Breast epithelium (tissue), 3 donors: ENCODE measurements at regions not wholly inside any gene's neighbourhood (a gene's known extent, or its start where the extent isn't known, plus 50 kb on each side); places are given as distances from the start of the nearest gene placed in this dataset.

ENCODE experiments used
- POLR2A ChIP-seq: fragments of 450-650 bp; IDR thresholded peaks from one replicate; pipeline ENCODE4 v1.6.1; 2016; ENCODE audit warnings: antibody characterized with exemption, mild to moderate bottlenecking, moderate library complexity
- TF ChIP-seq, protein P1 (sequence below), 3 donors: fragments of 450-650 bp; IDR thresholded peaks; one replicate each; pipeline ENCODE4 v1.5.1; 2016 to 2017; ENCODE audit warnings: antibody characterized with exemption in 3 of 3, mild to moderate bottlenecking in 3 of 3, moderate library complexity in 3 of 3

DNA sequence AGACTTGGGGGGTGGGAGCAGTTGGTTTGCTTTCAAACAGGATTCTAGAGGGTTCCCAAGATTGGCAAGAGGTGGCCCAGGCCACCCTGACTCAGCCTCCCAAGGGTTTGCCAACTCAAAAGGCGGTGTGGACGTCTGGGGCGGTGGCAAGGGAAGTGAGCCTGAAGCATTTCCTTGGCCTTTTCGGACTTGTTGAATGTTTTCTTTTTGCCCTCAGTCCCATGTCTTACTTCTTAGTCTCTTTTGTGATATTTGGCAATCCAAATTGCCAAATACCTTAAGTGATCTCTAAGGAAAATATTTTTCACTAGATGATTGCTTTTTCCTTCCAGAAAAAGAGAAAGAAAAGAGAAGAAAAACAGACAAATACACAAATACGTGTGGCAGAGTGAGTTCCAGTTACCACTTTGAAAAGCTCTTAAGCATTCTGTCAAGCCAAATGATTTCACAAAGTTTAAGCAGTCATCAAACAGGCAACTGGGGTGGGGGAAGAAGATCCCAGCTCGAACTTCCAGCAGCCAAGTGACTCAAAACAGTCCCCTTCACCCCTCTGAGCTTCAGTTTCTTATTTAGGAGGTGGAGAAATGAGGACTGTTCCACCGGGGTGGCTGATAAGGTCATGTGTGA lies 374.6 kb upstream of the USP24 start:
- TF ChIP-seq POLR2A, result no peak
- TF ChIP-seq, protein P1, sequence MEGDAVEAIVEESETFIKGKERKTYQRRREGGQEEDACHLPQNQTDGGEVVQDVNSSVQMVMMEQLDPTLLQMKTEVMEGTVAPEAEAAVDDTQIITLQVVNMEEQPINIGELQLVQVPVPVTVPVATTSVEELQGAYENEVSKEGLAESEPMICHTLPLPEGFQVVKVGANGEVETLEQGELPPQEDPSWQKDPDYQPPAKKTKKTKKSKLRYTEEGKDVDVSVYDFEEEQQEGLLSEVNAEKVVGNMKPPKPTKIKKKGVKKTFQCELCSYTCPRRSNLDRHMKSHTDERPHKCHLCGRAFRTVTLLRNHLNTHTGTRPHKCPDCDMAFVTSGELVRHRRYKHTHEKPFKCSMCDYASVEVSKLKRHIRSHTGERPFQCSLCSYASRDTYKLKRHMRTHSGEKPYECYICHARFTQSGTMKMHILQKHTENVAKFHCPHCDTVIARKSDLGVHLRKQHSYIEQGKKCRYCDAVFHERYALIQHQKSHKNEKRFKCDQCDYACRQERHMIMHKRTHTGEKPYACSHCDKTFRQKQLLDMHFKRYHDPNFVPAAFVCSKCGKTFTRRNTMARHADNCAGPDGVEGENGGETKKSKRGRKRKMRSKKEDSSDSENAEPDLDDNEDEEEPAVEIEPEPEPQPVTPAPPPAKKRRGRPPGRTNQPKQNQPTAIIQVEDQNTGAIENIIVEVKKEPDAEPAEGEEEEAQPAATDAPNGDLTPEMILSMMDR (IDR thresholded peaks at IDR 0.05), result no peak
